DOHH2 (cell line): ENCODE measurements at regions not wholly inside any gene's neighbourhood (a gene's known extent, or its start where the extent isn't known, plus 50 kb on each side); places are given as distances from the start of the nearest gene placed in this dataset.
"Not testable (repeated sequence)": the region's sequence is repeated elsewhere in the genome, so short reads cannot be mapped to it uniquely, and the experiment has no call there.

ENCODE experiments used
- CTCF ChIP-seq: fragments of 200-600 bp; sonication (generic); IDR thresholded peaks from one replicate; pipeline ENCODE4 v1.5.1; 2014; ENCODE audit warnings: antibody characterized with exemption, mild to moderate bottlenecking, low read depth, low read length; ENCODE audit not compliant: poor library complexity, severe bottlenecking
- EZH2phosphoT487 ChIP-seq: fragments of 200-600 bp; sonication (generic); IDR thresholded peaks from 2 replicates; pipeline ENCODE4 v1.6.1; 2017; ENCODE audit warnings: borderline replicate concordance, mild to moderate bottlenecking, antibody characterized with exemption, low read length, moderate library complexity, mixed read lengths

GRCh38 chr9:42371417-42371816 lies 188.0 kb downstream of the SPATA31A6 start:
- TF ChIP-seq CTCF, EZH2phosphoT487: not testable (repeated sequence)
